Heart right ventricle (tissue), 16 donors: ENCODE measurements at regions not wholly inside any gene's neighbourhood (a gene's known extent, or its start where the extent isn't known, plus 50 kb on each side); places are given as distances from the start of the nearest gene placed in this dataset.

Source experiments
- ATAC-seq, 8 donors: fragments of 200-7000 bp; cut with Tn5 transposase; one replicate each; pipeline ENCODE4 v1.9.1; 2020; ENCODE audit warnings: mild to moderate bottlenecking in 8 of 8, moderate library complexity in 8 of 8, moderate number of reproducible peaks in 1 of 8
- DNase-seq, 2 donors: peaks; one replicate each; pipeline ENCODE4 v3.0.0-alpha.2; 2020
- H3K27ac ChIP-seq, 10 donors: fragments of 200-600 bp; sonication (generic) in 2 of 10; one replicate each; pipeline versions ENCODE4 v1.5.0 to v1.8.0; 2020 to 2022; ENCODE audit warnings: mild to moderate bottlenecking in 3 of 10
- H3K27me3 ChIP-seq, 7 donors: fragments of 200-600 bp; one replicate each; pipeline ENCODE4 v1.8.0; 2021 to 2022; ENCODE audit warnings: mild to moderate bottlenecking in 2 of 7
- H3K36me3 ChIP-seq, 9 donors: fragments of 200-600 bp; sonication (generic) in 1 of 9; one replicate each; pipeline versions ENCODE4 v1.5.0 to v1.8.0; 2020 to 2022; ENCODE audit warnings: mild to moderate bottlenecking in 2 of 9
- H3K4me1 ChIP-seq, 9 donors: fragments of 200-600 bp; sonication (generic) in 1 of 9; one replicate each; pipeline versions ENCODE4 v1.5.0 to v1.8.0; 2020 to 2022; ENCODE audit warnings: mild to moderate bottlenecking in 4 of 9
- H3K4me3 ChIP-seq, 10 donors: fragments of 200-600 bp; sonication (generic) in 2 of 10; one replicate each; pipeline versions ENCODE4 v1.5.0 to v1.8.0; 2020 to 2022; ENCODE audit warnings: mild to moderate bottlenecking in 7 of 10, moderate library complexity in 2 of 10
- H3K9me3 ChIP-seq, 11 donors: fragments of 200-600 bp in 10 of 11; sonication (generic) in 2 of 11; one replicate each; pipeline versions ENCODE4 v1.5.0 to v1.8.0; 2013 to 2022; ENCODE audit warnings: mild to moderate bottlenecking in 2 of 11, control low read depth in 1 of 11, moderate library complexity in 1 of 11
- CTCF ChIP-seq, 9 donors: fragments of 200-600 bp; sonication (generic) in 2 of 9; IDR thresholded peaks; one replicate each; pipeline versions ENCODE4 v1.5.0 to v1.8.0; 2021 to 2022; ENCODE audit warnings: antibody characterized with exemption in 9 of 9, mild to moderate bottlenecking in 5 of 9, moderate library complexity in 1 of 9
- WGBS, 2 donors: extraction: QIAGEN DNeasy Blood & Tissue Kit; methylation state at CpG; one replicate each; pipeline ENCODE4 v1.1.7; 2013; ENCODE audit warnings: inconsistent platforms in 1 of 2; 5-methylcytosine and 5-hydroxymethylcytosine counted together
- intact Hi-C, 10 donors: fragments of 100-400 bp; cut with DNase I; formaldehyde crosslinking; loops; one replicate each; pipeline versions ENCODE4 v1.11.1 to v1.14.2; 2022
- donor health status: Arrhythmogenic right ventricular cardiomyopathy.
- donor health status: ischemic (EF 13 %, LVEDD 7.1; RV severe dilation, severe dysfunction).
- donor health status: healthy with polysubstance abuse.
- donor health status: DM: no; HTN: yes; CAD: no.
- donor health status: DM: no; HTN: no; CAD: no.
- donor health status: ischemic (EF 25% LVEDD 6.9; RV normal size, moderate dysfunction).
- donor health status: ischemic (EF 25% LVEDD 5.7; RV mildly dilated, moderate dysfunction).
- donor health status: healthy.
- donor health status: DM: yes; HTN: yes; CAD: no.
- donor health status: Ischemic cardiomyopathy.
- donor health status: ischemic (EF 35%, LVEDD 5.7; RV mildly dilated, moderate dysfunction).
- donor health status: nonischemic (EF 11% LVEDD 7.7; RV severe dilation, severe dysfunction).
- donor health status: DM: yes; HTN: yes; CAD: no.
- donor health status: PGD.
- donor health status: ischemic (EF 29% LVEDD 5.4; RV normal size, mild dysfunction).
- donor health status: nonischemic (EF 23%, LVEDD 6.1; RV moderate dilation, normal function).

DNA sequence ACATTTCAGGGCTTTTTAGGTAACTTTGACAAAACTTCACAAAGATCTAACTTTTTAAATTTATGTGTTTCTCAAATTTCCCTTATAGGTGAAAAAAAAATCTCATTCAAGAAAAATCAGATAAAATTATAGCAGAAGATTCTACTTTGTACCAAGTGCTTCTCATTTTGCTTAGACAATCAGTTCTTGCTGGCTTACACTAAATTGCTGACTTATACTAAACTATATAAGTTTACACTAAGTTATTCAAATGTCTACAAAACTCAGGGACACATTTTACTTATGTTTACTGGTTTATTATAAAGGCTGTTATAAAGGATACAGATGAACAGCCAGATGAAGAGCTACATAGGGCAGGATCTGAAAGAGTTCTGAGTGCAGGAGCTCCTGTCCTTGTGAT, 195.1 kb downstream of the ZPLD1 start:
- Histone ChIP-seq H3K36me3 (no peaks in the 10 kb centered on the region), H3K4me1 (no peaks in the 10 kb centered on the region), H3K27ac (no peak overlapping the region), H3K27me3 (no peaks in the 10 kb centered on the region), H3K4me3 (no peak overlapping the region), H3K9me3 (peaks cover 0 to 8% (median 0%) of the 10 kb centered on the region in 11 donors)
- ATAC-seq (no peak), DNase-seq (no peak)
- no peak for TF ChIP-seq CTCF (IDR thresholded peaks at IDR 0.05)
- intact Hi-C loops: no loop called here

- Histone ChIP-seq H3K9me3 (peaks cover 0 to 8% (median 0%) of the 10 kb centered on the region in 11 donors), H3K4me3 (no peak overlapping the region), H3K36me3 (no peaks in the 10 kb centered on the region), H3K27me3 (no peaks in the 10 kb centered on the region), H3K27ac (no peak overlapping the region), H3K4me1 (no peaks in the 10 kb centered on the region)
- DNase-seq (no peak), ATAC-seq (no peak)
- TF ChIP-seq CTCF (IDR thresholded peaks at IDR 0.05): no peak
- WGBS, 2 donors: 48 to 49% methylated on average over 6 of the region's 6 CpGs
- intact Hi-C loops: no loop called here
These were observed 195.7 kb downstream of the ZPLD1 start for GRCh38 chr3:102630531-102630930.

DNA sequence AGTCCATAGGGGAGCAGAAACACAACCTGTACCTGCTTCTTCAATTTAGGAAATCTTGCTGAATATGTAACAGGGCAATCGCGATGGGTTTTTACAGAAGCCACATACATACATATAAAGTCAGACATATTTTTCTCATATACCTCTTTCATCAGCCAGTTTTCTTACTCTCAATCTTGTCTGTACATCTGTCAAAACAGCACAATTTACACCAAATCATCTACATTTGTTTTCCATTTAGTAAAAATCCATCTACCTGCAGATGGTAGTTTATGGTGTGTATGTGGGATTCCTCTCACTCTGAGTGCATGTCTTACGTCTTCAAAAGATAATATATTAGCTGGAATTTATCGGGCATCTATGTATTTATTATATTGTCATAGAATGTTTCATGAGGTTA, 208.7 kb downstream of the ZPLD1 start:
- 85 to 92% methylated on average over 4 of the region's 4 CpGs for WGBS, 2 donors
- ATAC-seq: no peak
- Histone ChIP-seq H3K27ac (no peak overlapping the region), H3K27me3 (no peaks in the 10 kb centered on the region), H3K36me3 (no peaks in the 10 kb centered on the region), H3K9me3 (no peaks in the 10 kb centered on the region), H3K4me1 (no peaks in the 10 kb centered on the region), H3K4me3 (no peak overlapping the region)
- intact Hi-C loops: no loop called here
- TF ChIP-seq CTCF (IDR thresholded peaks at IDR 0.05): no peak
- DNase-seq: no peak

DNA sequence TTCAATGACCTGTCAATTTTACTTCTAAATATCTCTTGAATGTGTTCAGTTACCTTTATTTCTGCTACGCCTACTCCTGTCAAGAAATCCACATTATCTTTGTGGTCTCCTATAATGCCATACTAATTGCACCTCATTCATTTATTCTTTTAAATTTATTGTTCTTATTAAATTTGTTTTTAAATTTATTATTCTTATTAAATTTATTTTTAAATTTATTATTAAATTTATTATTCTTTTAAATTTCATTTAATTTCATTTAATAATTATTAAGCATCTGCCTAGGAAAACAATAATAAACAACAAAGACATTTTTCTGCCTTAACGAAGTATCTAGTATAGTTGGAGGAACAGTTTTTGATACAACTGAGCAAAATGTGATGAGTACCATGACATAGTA, 211.7 kb downstream of the ZPLD1 start:
- 91 to 92% methylated on average over 2 of the region's 2 CpGs for WGBS, 2 donors
- no peak for TF ChIP-seq CTCF (IDR thresholded peaks at IDR 0.05)
- no peaks in the 10 kb centered on the region for H3K27me3 ChIP-seq
- no peaks in the 10 kb centered on the region for H3K4me1 ChIP-seq
- DNase-seq (no peak), ATAC-seq (no peak)
- H3K27ac ChIP-seq: no peak overlapping the region
- H3K36me3 ChIP-seq: no peaks in the 10 kb centered on the region
- no peaks in the 10 kb centered on the region for H3K9me3 ChIP-seq
- intact Hi-C loops: no loop called here
- H3K4me3 ChIP-seq: no peak overlapping the region

- no peak overlapping the region for H3K27ac ChIP-seq
- WGBS, 2 donors: 90 to 93% methylated on average over 3 of the region's 3 CpGs
- H3K4me1 ChIP-seq: no peaks in the 10 kb centered on the region
- intact Hi-C loops: no loop called here
- ATAC-seq (no peak), DNase-seq (no peak)
- no peaks in the 10 kb centered on the region for H3K36me3 ChIP-seq
- H3K9me3 ChIP-seq: no peaks in the 10 kb centered on the region
- no peak for TF ChIP-seq CTCF (IDR thresholded peaks at IDR 0.05)
- no peak overlapping the region for H3K4me3 ChIP-seq
- no peaks in the 10 kb centered on the region for H3K27me3 ChIP-seq
These were observed 225.8 kb downstream of the ZPLD1 start for GRCh38 chr3:102660653-102661052.
